Karpas-422 (cell line): ENCODE measurements at regions not wholly inside any gene's neighbourhood (a gene's known extent, or its start where the extent isn't known, plus 50 kb on each side); places are given as distances from the start of the nearest gene placed in this dataset.

Experiments used
- DNase-seq: peaks from one replicate; pipeline ENCODE4 v3.0.0-alpha.2; 2015
- H2AFZ ChIP-seq: fragments of 200-600 bp; sonication (generic); 2 replicates; pipeline ENCODE4 v1.6.1; 2014; ENCODE audit warnings: antibody characterized with exemption, low read length, mixed read lengths
- H3K27ac ChIP-seq: fragments of 200-600 bp; sonication (generic); 2 replicates; pipeline ENCODE4 v1.5.1; 2014; ENCODE audit warnings: mild to moderate bottlenecking, low read length, moderate library complexity
- H3K27me3 ChIP-seq: fragments of 200-600 bp; sonication (generic); 2 replicates; pipeline ENCODE4 v1.6.1; 2014; ENCODE audit warnings: low read length, mixed read lengths
- H3K36me3 ChIP-seq: fragments of 200-600 bp; sonication (generic); 2 replicates; pipeline ENCODE4 v1.6.1; 2014; ENCODE audit warnings: low read length, mixed read lengths; ENCODE audit not compliant: insufficient read depth
- H3K4me1 ChIP-seq: fragments of 200-600 bp; sonication (generic); 2 replicates; pipeline ENCODE4 v1.6.1; 2014; ENCODE audit warnings: mild to moderate bottlenecking, low read length, mixed read lengths
- H3K4me2 ChIP-seq: fragments of 200-600 bp; sonication (generic); 2 replicates; pipeline ENCODE4 v1.6.1; 2014; ENCODE audit warnings: low read length, low read depth, mild to moderate bottlenecking; ENCODE audit not compliant: poor library complexity, severe bottlenecking
- H3K4me3 ChIP-seq: fragments of 200-600 bp; sonication (generic); 2 replicates; pipeline ENCODE4 v1.5.1; 2014; ENCODE audit warnings: mild to moderate bottlenecking, antibody characterized with exemption, low read length, mixed read lengths
- H3K79me2 ChIP-seq: fragments of 200-600 bp; sonication (generic); 2 replicates; pipeline ENCODE4 v1.6.1; 2014; ENCODE audit warnings: mild to moderate bottlenecking, low read length, mixed read lengths
- H3K9ac ChIP-seq: fragments of 200-600 bp; sonication (generic); 2 replicates; pipeline ENCODE4 v1.6.0; 2014; ENCODE audit warnings: low read length
- H3K9me2 ChIP-seq: fragments of 200-600 bp; sonication (generic), shearing (Covaris generic); replicated peaks from 2 replicates; pipeline ENCODE4 v1.6.0; 2014; ENCODE audit warnings: mild to moderate bottlenecking, low read length, moderate library complexity; ENCODE audit not compliant: insufficient read depth
- H3K9me3 ChIP-seq: fragments of 300-700, 200-600 bp; sonication (generic); 2 replicates; pipeline ENCODE4 v1.6.1; 2014; ENCODE audit warnings: low read length, mixed read lengths
- H4K20me1 ChIP-seq: fragments of 200-600 bp; sonication (generic); 2 replicates; pipeline ENCODE4 v1.6.1; 2014; ENCODE audit warnings: mild to moderate bottlenecking, antibody characterized with exemption, low read length, low read depth; ENCODE audit not compliant: insufficient read depth

DNA sequence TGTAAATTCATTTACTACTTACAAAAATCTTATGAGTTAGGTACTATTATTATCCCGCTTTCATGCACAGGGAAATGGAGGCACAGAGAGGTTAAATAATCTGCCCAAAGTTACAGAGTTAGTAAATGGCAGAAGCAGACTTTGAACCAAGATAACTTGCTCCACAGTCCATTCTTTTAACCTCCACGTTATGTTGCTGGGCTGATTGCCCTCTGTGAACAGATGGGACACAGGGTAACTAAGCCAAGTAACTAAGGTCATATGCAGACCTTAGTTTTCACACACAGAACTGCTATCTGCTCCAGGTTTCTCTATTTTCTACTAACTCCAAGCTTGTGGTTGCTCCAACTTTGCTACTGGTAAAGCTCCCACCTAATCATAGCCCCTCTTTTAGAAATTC lies 147.1 kb upstream of the IFNG-AS1 start:
- Histone ChIP-seq H3K9me3 (no peaks in the 10 kb centered on the region), H3K79me2 (no peaks in the 10 kb centered on the region), H3K27me3 (no peaks in the 10 kb centered on the region), H4K20me1 (no peaks in the 10 kb centered on the region), H2AFZ (no peak overlapping the region), H3K9ac (no peak overlapping the region), H3K4me2 (no peak overlapping the region), H3K9me2 (no peaks in the 10 kb centered on the region), H3K4me3 (no peak overlapping the region), H3K27ac (no peak overlapping the region), H3K36me3 (no peaks in the 10 kb centered on the region), H3K4me1 (no peaks in the 10 kb centered on the region)
- DNase-seq, result no peak

GRCh38 chr12:67843257-67843656 lies 146.0 kb upstream of the IFNG-AS1 start:
- no peaks in the 10 kb centered on the region for H3K79me2 ChIP-seq
- H3K9me3 ChIP-seq, result no peaks in the 10 kb centered on the region
- no peaks in the 10 kb centered on the region for H3K4me1 ChIP-seq
- H3K4me3 ChIP-seq, result no peak overlapping the region
- no peak overlapping the region for H3K4me2 ChIP-seq
- H2AFZ ChIP-seq, result no peak overlapping the region
- H3K27me3 ChIP-seq, result no peaks in the 10 kb centered on the region
- H3K9me2 ChIP-seq, result no peaks in the 10 kb centered on the region
- H3K27ac ChIP-seq, result no peak overlapping the region
- DNase-seq, result no peak
- no peak overlapping the region for H3K9ac ChIP-seq
- no peaks in the 10 kb centered on the region for H3K36me3 ChIP-seq
- H4K20me1 ChIP-seq, result no peaks in the 10 kb centered on the region

DNA sequence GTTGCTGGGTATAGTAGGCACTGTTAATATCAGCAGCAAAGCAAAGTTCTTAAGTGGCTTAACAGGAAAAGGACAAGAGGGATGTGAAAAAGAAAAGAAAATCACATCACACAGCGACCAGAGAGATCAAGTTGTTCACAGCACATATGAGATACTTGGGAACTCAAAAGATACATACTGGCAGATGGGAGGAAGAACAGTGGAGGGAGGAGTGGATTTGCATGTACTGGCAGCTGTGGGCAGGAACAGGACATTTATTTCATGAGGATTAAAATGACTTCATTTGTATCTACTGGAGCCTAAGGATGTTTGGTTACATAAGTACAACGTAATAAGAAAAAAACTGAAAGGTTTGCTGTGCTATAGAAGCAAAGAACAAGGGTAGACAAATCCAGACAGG lies 136.5 kb upstream of the IFNG-AS1 start:
- no peaks in the 10 kb centered on the region for H3K27me3 ChIP-seq
- no peak for DNase-seq
- H2AFZ ChIP-seq, result no peak overlapping the region
- H3K4me1 ChIP-seq, result peaks cover 10% of the 10 kb centered on the region
- H3K36me3 ChIP-seq, result no peaks in the 10 kb centered on the region
- no peak overlapping the region for H3K4me2 ChIP-seq
- no peak overlapping the region for H3K9ac ChIP-seq
- no peaks in the 10 kb centered on the region for H3K79me2 ChIP-seq
- H3K4me3 ChIP-seq, result no peak overlapping the region
- H3K9me3 ChIP-seq, result no peaks in the 10 kb centered on the region
- H3K27ac ChIP-seq, result no peak overlapping the region
- H3K9me2 ChIP-seq, result no peaks in the 10 kb centered on the region
- H4K20me1 ChIP-seq, result no peaks in the 10 kb centered on the region

DNA sequence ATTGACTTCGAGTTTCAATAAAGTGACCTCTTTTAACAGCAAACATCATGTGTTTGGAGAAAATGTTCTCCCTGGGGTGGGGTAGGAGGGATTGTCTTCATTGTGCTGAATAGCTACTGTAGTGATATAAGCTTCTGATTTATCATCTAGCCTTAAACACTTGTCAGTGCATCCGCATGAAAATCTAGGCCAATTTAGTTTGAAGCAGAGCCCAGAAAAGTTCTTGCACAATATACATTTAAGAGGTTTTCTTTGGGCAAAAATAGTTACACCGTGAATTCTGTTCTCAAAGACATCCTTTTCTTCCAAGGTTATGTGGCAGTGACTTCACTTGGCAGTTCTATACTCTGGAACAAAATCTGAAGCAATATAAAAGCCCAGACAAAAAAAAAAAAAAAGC lies 136.0 kb upstream of the IFNG-AS1 start:
- no peaks in the 10 kb centered on the region for H4K20me1 ChIP-seq
- no peak overlapping the region for H3K27ac ChIP-seq
- no peaks in the 10 kb centered on the region for H3K36me3 ChIP-seq
- H3K9ac ChIP-seq, result no peak overlapping the region
- peaks cover 10% of the 10 kb centered on the region for H3K4me1 ChIP-seq
- H3K27me3 ChIP-seq, result no peaks in the 10 kb centered on the region
- H3K79me2 ChIP-seq, result no peaks in the 10 kb centered on the region
- no peak overlapping the region for H3K4me3 ChIP-seq
- no peaks in the 10 kb centered on the region for H3K9me3 ChIP-seq
- H3K4me2 ChIP-seq, result no peak overlapping the region
- no peak for DNase-seq
- no peaks in the 10 kb centered on the region for H3K9me2 ChIP-seq
- no peak overlapping the region for H2AFZ ChIP-seq

DNA sequence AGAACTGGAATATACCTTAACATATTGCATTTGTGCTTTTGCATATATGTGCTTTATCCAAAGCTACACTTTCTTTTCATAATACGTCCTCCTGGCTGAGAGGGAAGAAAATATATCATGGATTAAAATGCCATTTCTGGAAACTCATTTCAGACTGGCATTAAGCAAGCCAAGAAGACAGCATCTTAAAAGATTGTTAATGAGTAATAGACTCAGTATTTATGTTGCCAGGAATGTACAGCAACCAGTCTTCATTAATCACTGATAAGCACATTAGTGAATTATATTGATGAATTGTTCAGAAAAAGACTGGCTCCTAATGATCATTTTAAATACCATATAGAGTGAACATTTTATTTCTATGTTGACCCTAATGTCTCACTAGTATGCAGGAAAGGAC lies 134.9 kb upstream of the IFNG-AS1 start:
- Histone ChIP-seq H4K20me1 (no peaks in the 10 kb centered on the region), H3K4me1 (peaks cover 10% of the 10 kb centered on the region), H3K36me3 (no peaks in the 10 kb centered on the region), H3K4me2 (no peak overlapping the region), H2AFZ (no peak overlapping the region), H3K4me3 (no peak overlapping the region), H3K27me3 (no peaks in the 10 kb centered on the region), H3K9me2 (no peaks in the 10 kb centered on the region), H3K79me2 (no peaks in the 10 kb centered on the region), H3K27ac (no peak overlapping the region), H3K9me3 (no peaks in the 10 kb centered on the region), H3K9ac (no peak overlapping the region)
- no peak for DNase-seq

GRCh38 chr12:67855103-67855502 lies 134.1 kb upstream of the IFNG-AS1 start:
- H3K79me2 ChIP-seq, result no peaks in the 10 kb centered on the region
- H3K9ac ChIP-seq, result no peak overlapping the region
- no peak overlapping the region for H3K4me3 ChIP-seq
- H3K27me3 ChIP-seq, result no peaks in the 10 kb centered on the region
- no peaks in the 10 kb centered on the region for H3K9me2 ChIP-seq
- H2AFZ ChIP-seq, result no peak overlapping the region
- no peak overlapping the region for H3K4me2 ChIP-seq
- no peaks in the 10 kb centered on the region for H3K36me3 ChIP-seq
- H3K4me1 ChIP-seq, result peaks cover 10% of the 10 kb centered on the region
- H4K20me1 ChIP-seq, result no peaks in the 10 kb centered on the region
- no peak overlapping the region for H3K27ac ChIP-seq
- no peaks in the 10 kb centered on the region for H3K9me3 ChIP-seq
- DNase-seq, result no peak

GRCh38 chr12:67871231-67871630 lies 118.0 kb upstream of the IFNG-AS1 start:
- H3K79me2 ChIP-seq, result no peaks in the 10 kb centered on the region
- H3K4me1 ChIP-seq, result peaks cover 7% of the 10 kb centered on the region
- H3K4me2 ChIP-seq, result no peak overlapping the region
- no peak overlapping the region for H2AFZ ChIP-seq
- H3K9me3 ChIP-seq, result no peaks in the 10 kb centered on the region
- H3K27me3 ChIP-seq, result no peaks in the 10 kb centered on the region
- no peak for DNase-seq
- H3K4me3 ChIP-seq, result no peak overlapping the region
- H3K27ac ChIP-seq, result no peak overlapping the region
- no peak overlapping the region for H3K9ac ChIP-seq
- no peaks in the 10 kb centered on the region for H3K9me2 ChIP-seq
- no peaks in the 10 kb centered on the region for H4K20me1 ChIP-seq
- H3K36me3 ChIP-seq, result no peaks in the 10 kb centered on the region

DNA sequence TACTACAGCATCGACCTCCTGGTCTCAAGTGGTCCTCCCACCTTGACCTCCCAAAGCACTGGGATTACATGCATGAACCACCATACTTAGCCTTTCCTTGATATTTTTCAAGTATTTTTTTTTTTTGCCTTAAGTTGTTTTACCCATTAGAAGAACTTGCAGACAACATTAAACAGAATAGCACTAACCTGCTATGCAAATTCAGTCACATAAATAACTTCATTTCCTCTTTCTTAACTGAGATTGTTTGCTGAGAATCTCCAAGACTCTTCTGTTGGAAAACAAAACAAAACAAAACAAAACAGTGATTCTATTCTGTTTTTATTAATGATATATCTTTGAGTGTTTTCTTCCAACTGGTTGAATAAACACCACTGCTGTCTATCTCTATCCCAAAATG lies 115.9 kb upstream of the IFNG-AS1 start:
- H3K9ac ChIP-seq, result no peak overlapping the region
- H2AFZ ChIP-seq, result no peak overlapping the region
- H3K9me2 ChIP-seq, result no peaks in the 10 kb centered on the region
- H3K4me2 ChIP-seq, result no peak overlapping the region
- DNase-seq, result no peak
- no peaks in the 10 kb centered on the region for H3K27me3 ChIP-seq
- H4K20me1 ChIP-seq, result no peaks in the 10 kb centered on the region
- peaks cover 7% of the 10 kb centered on the region for H3K4me1 ChIP-seq
- no peak overlapping the region for H3K4me3 ChIP-seq
- H3K9me3 ChIP-seq, result no peaks in the 10 kb centered on the region
- H3K79me2 ChIP-seq, result no peaks in the 10 kb centered on the region
- no peaks in the 10 kb centered on the region for H3K36me3 ChIP-seq
- H3K27ac ChIP-seq, result no peak overlapping the region

DNA sequence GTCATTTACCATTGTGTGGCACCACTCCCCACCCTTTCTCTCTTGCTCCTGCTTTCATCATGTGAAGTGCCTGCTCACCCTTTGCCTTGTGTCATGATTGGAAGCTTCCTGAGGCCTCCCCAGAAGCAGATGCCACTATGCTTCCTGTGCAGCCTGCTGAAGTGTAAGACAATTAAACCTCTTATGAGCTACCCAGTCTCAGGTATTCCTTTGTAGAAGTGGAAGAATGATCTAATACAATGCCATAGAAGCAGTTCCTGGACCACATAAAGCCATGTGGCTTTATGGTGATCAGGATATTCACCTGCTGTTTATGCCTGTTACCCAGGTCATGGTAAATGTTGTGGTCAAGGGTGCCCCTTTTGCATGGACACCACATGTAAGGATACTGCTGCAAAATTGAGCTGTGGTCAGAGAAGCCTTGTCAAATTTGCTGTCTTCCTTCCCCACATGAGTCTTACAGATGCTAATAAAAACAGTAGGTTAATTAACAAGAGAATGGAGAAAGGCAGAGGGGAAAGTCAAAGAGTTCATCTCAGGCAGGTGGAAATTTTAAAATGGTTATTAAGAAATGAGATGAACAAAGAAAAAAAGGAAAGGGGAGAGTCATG lies 112.8 kb upstream of the IFNG-AS1 start:
- Histone ChIP-seq H3K36me3 (no peaks in the 10 kb centered on the region), H3K9me3 (no peaks in the 10 kb centered on the region), H3K9ac (no peak overlapping the region), H3K27me3 (no peaks in the 10 kb centered on the region), H3K4me1 (peaks cover 7% of the 10 kb centered on the region), H3K4me3 (no peak overlapping the region), H3K27ac (no peak overlapping the region), H4K20me1 (no peaks in the 10 kb centered on the region), H3K79me2 (no peaks in the 10 kb centered on the region), H2AFZ (no peak overlapping the region), H3K4me2 (no peak overlapping the region), H3K9me2 (no peaks in the 10 kb centered on the region)
- no peak for DNase-seq
